Tibial artery (tissue), 4 donors: ENCODE measurements at regions not wholly inside any gene's neighbourhood (a gene's known extent, or its start where the extent isn't known, plus 50 kb on each side); places are given as distances from the start of the nearest gene placed in this dataset.

ENCODE experiments used
- DNase-seq, 2 donors: peaks; one replicate each; pipeline ENCODE4 v3.0.0-alpha.2; 2019
- H3K27ac ChIP-seq, 2 donors: fragments of 200-600 bp; sonication (generic) in 1 of 2; 1 replicate in 1 of 2; 2 replicates in 1 of 2; pipeline ENCODE4 v1.5.1; 2018 to 2019; ENCODE audit warnings: mild to moderate bottlenecking in 1 of 2
- H3K27me3 ChIP-seq, 2 donors: fragments of 200-600 bp; sonication (generic) in 1 of 2; one replicate each; pipeline versions ENCODE4 v1.5.1 to v1.6.0; 2016 to 2019
- H3K36me3 ChIP-seq, 3 donors: fragments of 200-600 bp; sonication (generic) in 2 of 3; one replicate each; pipeline ENCODE4 v1.5.1; 2016 to 2019; ENCODE audit warnings: mild to moderate bottlenecking in 2 of 3
- H3K4me1 ChIP-seq, 4 donors: fragments of 200-600 bp; sonication (generic) in 2 of 4; 1 replicate in 3 of 4; 2 replicates in 1 of 4; pipeline ENCODE4 v1.5.1; 2016 to 2019
- H3K4me3 ChIP-seq, 2 donors: fragments of 200-600 bp; sonication (generic) in 1 of 2; 1 replicate in 1 of 2; 2 replicates in 1 of 2; pipeline ENCODE4 v1.5.1; 2018 to 2019; ENCODE audit warnings: mild to moderate bottlenecking in 2 of 2
- H3K9me3 ChIP-seq, 3 donors: fragments of 200-600 bp; sonication (generic) in 1 of 3; one replicate each; pipeline ENCODE4 v1.5.1; 2016 to 2019
- intact Hi-C: fragments of 100-400 bp; cut with DNase I; formaldehyde crosslinking; loops from one replicate; pipeline ENCODE4 v1.15.0; 2023; ENCODE audit warnings: low total_unique reads
- TF ChIP-seq, protein P1 (sequence below), 2 experiments: fragments of 200-600 bp in 1 of 2; fragments of 450-650 bp in 1 of 2; IDR thresholded peaks; one replicate each; pipeline ENCODE4 v1.5.1; 2017 to 2019; ENCODE audit warnings: antibody characterized with exemption in 2 of 2, mild to moderate bottlenecking in 1 of 2, moderate library complexity in 1 of 2

DNA sequence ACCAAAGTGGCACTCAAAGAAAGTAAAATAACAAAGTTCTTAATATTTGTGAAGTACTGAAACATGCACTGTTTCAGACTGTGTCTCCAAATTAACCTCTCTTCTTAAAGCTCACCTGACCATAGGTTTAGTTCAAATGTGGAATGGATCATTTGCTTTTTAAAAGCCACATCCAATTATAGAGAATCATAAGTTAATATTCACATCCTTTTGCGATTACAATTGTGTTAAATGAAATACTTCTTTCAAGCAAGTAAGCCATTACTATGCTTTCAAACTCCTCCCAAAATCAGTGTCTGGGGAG is 95.3 kb upstream of the PTPN13 start:
- H3K27ac ChIP-seq: no peak overlapping the region
- DNase-seq: no peak
- H3K27me3 ChIP-seq: no peaks in the 10 kb centered on the region
- peaks cover 0 to 8% (median 0%) of the 10 kb centered on the region in 4 donors for H3K4me1 ChIP-seq
- H3K9me3 ChIP-seq: no peaks in the 10 kb centered on the region
- intact Hi-C loops: loop anchor here (5.0 to 10.0 kb wide), 2 partner anchors 98 to 256 kb away; no protein-coding TSS in a partner anchor
- H3K36me3 ChIP-seq: no peaks in the 10 kb centered on the region
- H3K4me3 ChIP-seq: no peak overlapping the region
- TF ChIP-seq, protein P1, sequence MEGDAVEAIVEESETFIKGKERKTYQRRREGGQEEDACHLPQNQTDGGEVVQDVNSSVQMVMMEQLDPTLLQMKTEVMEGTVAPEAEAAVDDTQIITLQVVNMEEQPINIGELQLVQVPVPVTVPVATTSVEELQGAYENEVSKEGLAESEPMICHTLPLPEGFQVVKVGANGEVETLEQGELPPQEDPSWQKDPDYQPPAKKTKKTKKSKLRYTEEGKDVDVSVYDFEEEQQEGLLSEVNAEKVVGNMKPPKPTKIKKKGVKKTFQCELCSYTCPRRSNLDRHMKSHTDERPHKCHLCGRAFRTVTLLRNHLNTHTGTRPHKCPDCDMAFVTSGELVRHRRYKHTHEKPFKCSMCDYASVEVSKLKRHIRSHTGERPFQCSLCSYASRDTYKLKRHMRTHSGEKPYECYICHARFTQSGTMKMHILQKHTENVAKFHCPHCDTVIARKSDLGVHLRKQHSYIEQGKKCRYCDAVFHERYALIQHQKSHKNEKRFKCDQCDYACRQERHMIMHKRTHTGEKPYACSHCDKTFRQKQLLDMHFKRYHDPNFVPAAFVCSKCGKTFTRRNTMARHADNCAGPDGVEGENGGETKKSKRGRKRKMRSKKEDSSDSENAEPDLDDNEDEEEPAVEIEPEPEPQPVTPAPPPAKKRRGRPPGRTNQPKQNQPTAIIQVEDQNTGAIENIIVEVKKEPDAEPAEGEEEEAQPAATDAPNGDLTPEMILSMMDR (IDR thresholded peaks at IDR 0.05): no peak

DNA sequence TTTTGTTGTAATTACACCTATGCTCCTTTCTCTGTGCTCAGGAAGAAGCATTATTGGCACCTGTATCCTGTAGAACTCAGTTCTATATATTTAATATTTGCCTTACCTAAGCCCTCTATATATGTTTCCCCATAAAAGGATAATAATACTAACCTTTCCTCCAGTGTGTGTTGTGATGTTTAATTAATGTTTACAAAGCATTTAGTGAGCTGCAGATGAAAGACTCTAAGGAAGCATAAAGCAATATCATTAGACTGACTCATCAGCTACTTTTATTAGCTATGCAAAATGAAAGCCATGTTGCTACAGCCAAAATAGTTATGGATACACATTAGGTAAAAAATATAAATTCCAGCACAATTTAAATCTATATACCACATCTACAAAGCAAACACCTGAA is 93.6 kb upstream of the PTPN13 start:
- Histone ChIP-seq H3K4me1 (peaks cover 0 to 8% (median 0%) of the 10 kb centered on the region in 4 donors), H3K27me3 (no peaks in the 10 kb centered on the region), H3K4me3 (no peak overlapping the region), H3K9me3 (no peaks in the 10 kb centered on the region), H3K36me3 (no peaks in the 10 kb centered on the region), H3K27ac (no peak overlapping the region)
- TF ChIP-seq, protein P1 (IDR thresholded peaks at IDR 0.05): no peak
- no peak for DNase-seq
- intact Hi-C loops: no loop called here

DNA sequence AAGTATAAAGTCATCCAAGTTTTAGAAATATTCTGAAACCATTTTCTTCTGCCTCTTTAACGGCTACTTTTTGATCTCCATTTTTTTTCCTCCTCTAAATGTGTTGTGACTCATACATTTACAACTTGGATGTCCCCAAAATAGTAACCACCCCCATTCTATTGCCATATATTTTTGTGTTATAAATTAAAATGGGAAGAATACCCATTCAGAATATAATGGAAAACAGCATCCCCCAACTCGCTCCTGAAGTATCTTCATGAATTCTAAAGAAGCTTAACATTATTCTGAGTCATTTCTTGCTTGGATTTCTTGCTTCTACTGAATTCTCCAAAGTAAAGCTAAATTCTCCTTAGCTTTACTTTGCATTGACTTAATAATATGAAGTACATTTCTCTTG is 92.0 kb upstream of the PTPN13 start:
- TF ChIP-seq, protein P1 (IDR thresholded peaks at IDR 0.05): no peak
- no peak for DNase-seq
- intact Hi-C loops: no loop called here

DNA sequence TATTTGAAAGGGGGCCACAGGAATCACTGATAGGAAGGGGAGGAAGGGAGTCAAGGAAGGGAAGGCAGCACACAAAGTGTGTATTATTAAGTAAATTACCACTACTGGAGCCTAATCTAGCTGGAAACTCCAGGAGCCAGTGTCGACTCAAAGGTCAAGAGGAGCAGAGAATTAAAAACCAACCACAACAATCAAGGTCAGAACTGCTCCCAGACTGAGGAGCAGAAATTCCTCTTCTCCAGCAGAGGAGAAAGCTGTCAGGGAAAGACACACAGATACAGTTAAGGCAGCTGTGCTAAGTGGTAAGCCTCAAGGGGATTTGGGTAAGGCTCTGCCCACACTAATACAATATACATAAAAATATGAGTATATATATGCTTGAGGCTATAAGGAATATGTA is 87.5 kb upstream of the PTPN13 start:
- Histone ChIP-seq H3K4me1 (peaks cover 0 to 10% (median 0%) of the 10 kb centered on the region in 4 donors), H3K36me3 (no peaks in the 10 kb centered on the region), H3K4me3 (no peak overlapping the region), H3K9me3 (no peaks in the 10 kb centered on the region), H3K27ac (no peak overlapping the region), H3K27me3 (no peaks in the 10 kb centered on the region)
- intact Hi-C loops: no loop called here
- TF ChIP-seq, protein P1 (IDR thresholded peaks at IDR 0.05): no peak
- DNase-seq: no peak

More for the DNA sequence above, 92.0 kb upstream of the PTPN13 start:
- Histone ChIP-seq H3K9me3 (no peaks in the 10 kb centered on the region), H3K27me3 (no peaks in the 10 kb centered on the region), H3K36me3 (no peaks in the 10 kb centered on the region), H3K4me1 (peaks cover 0 to 8% (median 0%) of the 10 kb centered on the region in 4 donors), H3K4me3 (no peak overlapping the region), H3K27ac (no peak overlapping the region)

DNA sequence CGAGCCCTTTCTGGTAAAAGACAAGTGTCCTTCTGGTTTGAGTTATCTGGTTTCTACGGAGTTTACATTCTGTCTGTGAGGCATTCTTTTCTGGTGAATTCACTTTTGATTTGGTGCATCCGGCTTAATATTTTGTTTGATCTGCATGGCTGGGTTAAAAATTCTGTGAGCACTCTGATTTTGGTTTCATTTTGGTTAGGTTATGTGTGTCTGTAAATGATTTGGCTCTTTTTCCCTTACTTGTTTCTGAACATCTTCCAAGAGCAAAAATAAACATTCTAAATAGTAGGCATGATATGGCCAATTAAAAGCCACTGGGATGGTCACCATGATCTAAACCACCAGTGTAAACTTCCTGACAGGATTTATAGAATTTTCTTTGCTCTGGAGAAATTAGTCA is 85.7 kb upstream of the PTPN13 start:
- no peaks in the 10 kb centered on the region for H3K36me3 ChIP-seq
- DNase-seq: no peak
- TF ChIP-seq, protein P1 (IDR thresholded peaks at IDR 0.05): no peak
- peaks cover 0 to 10% (median 0%) of the 10 kb centered on the region in 4 donors for H3K4me1 ChIP-seq
- intact Hi-C loops: no loop called here
- H3K9me3 ChIP-seq: no peaks in the 10 kb centered on the region
- no peaks in the 10 kb centered on the region for H3K27me3 ChIP-seq
- H3K4me3 ChIP-seq: no peak overlapping the region
- H3K27ac ChIP-seq: no peak overlapping the region

DNA sequence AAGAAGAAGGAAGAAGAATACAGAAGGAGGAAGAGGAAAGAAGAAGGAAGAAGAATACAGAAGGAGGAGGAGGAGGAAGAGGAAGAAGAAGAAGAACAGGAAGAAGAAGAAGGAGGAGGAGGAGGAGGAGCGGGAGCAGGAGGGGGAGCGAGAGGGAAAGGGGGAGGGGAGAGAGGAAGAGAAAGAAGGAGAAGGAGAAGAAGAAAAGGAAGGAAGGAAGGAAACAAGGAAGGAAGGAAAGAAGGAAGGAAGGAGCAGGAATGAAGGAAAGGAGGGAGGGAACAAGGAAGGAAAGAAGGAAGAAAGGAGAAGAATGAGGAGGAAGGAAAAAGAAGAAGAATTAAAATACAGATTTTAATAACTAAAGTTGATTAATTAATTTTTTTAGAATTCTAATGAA is 82.5 kb upstream of the PTPN13 start:
- H3K27ac ChIP-seq: no peak overlapping the region
- H3K4me1 ChIP-seq: peaks cover 0 to 10% (median 0%) of the 10 kb centered on the region in 4 donors
- no peak for DNase-seq
- intact Hi-C loops: no loop called here
- H3K4me3 ChIP-seq: no peak overlapping the region
- peaks cover 0 to 2% (median 0%) of the 10 kb centered on the region in 3 donors for H3K9me3 ChIP-seq
- TF ChIP-seq, protein P1 (IDR thresholded peaks at IDR 0.05): no peak
- H3K36me3 ChIP-seq: no peaks in the 10 kb centered on the region
- no peaks in the 10 kb centered on the region for H3K27me3 ChIP-seq
